GM12873 (cell line): ENCODE measurements at regions not wholly inside any gene's neighbourhood (a gene's known extent, or its start where the extent isn't known, plus 50 kb on each side); places are given as distances from the start of the nearest gene placed in this dataset.

Experiments used
- CTCF ChIP-seq: IDR thresholded peaks from 2 replicates; pipeline ENCODE4 v1.5.1; 2012; ENCODE audit warnings: low read depth, mild to moderate bottlenecking, moderate library complexity, low read length, control low read depth; ENCODE audit not compliant: insufficient read depth; ENCODE audit errors: missing control alignments

- TF ChIP-seq CTCF = no peak
These were observed 568.4 kb upstream of the AGA start for GRCh38 chr4:178010596-178010995.

GRCh38 chr4:178026999-178027398 is 584.8 kb upstream of the AGA start:
- no peak for TF ChIP-seq CTCF

GRCh38 chr4:178027796-178028195 is 585.6 kb upstream of the AGA start:
- TF ChIP-seq CTCF = no peak

GRCh38 chr4:178028481-178028880 is 586.2 kb upstream of the AGA start:
- TF ChIP-seq CTCF = no peak

- no peak for TF ChIP-seq CTCF
These were observed 595.4 kb upstream of the AGA start for GRCh38 chr4:178037459-178038214.

- TF ChIP-seq CTCF = no peak
These were observed 614.8 kb upstream of the AGA start for GRCh38 chr4:178056996-178057395.

GRCh38 chr4:178063568-178063967 is 621.3 kb upstream of the AGA start:
- no peak for TF ChIP-seq CTCF
